Glutamatergic neuron (in vitro differentiated cells): ENCODE measurements at regions not wholly inside any gene's neighbourhood (a gene's known extent, or its start where the extent isn't known, plus 50 kb on each side); places are given as distances from the start of the nearest gene placed in this dataset.
"Not testable (repeated sequence)": the region's sequence is repeated elsewhere in the genome, so short reads cannot be mapped to it uniquely, and the experiment has no call there.

Experiments used
- DNase-seq: peaks from one replicate; pipeline ENCODE4 v3.0.0; 2022
- H3K27ac Mint-ChIP-seq: one replicate; pipeline ENCODE4 v1.8.0; 2020; ENCODE audit warnings: mild to moderate bottlenecking, mixed read lengths, inconsistent platforms; ENCODE audit not compliant: unreplicated experiment
- H3K27me3 Mint-ChIP-seq: one replicate; pipeline ENCODE4 v1.8.0; 2020; ENCODE audit warnings: mild to moderate bottlenecking, moderate library complexity, mixed read lengths, inconsistent platforms; ENCODE audit not compliant: unreplicated experiment
- H3K36me3 Mint-ChIP-seq: one replicate; pipeline ENCODE4 v1.8.0; 2020; ENCODE audit warnings: mild to moderate bottlenecking, mixed read lengths, inconsistent platforms; ENCODE audit not compliant: unreplicated experiment
- H3K4me1 Mint-ChIP-seq: one replicate; pipeline ENCODE4 v1.8.0; 2020; ENCODE audit warnings: mild to moderate bottlenecking, low read depth, mixed read lengths, inconsistent platforms; ENCODE audit not compliant: unreplicated experiment
- H3K4me3 Mint-ChIP-seq: one replicate; pipeline ENCODE4 v1.8.0; 2020; ENCODE audit warnings: mild to moderate bottlenecking, mixed read lengths, inconsistent platforms; ENCODE audit not compliant: unreplicated experiment
- H3K9me3 Mint-ChIP-seq: one replicate; pipeline ENCODE4 v1.8.0; 2020; ENCODE audit warnings: mild to moderate bottlenecking, moderate library complexity, mixed read lengths, inconsistent platforms; ENCODE audit not compliant: unreplicated experiment
- TF ChIP-seq, protein P1 (sequence below): fragments of 200-600 bp; sonication (generic); IDR thresholded peaks from one replicate; pipeline ENCODE4 v1.5.0; 2021; ENCODE audit not compliant: partially characterized antibody, unreplicated experiment

DNA sequence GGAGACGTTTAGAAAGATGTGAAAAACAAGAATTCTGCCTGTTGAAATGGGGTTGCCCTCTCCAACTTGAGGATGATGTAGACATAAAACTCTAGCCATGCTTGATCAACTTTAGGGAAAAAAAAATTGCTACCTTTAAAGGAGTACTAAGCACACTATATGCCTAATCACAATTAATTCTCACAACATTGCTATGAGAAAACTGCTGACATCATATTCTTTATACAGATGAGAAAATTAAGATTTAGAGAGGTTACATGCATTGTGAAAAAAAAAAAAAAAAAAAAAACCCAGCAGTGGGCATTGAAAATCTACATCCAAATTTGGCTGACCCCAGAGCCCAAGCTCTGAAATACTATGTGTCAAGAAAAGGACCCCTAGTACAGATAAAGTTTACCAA is 617.2 kb upstream of the ADGRL2 start:
- no peak for DNase-seq
- Mint-ChIP-seq H3K4me1 (no peaks in the 10 kb centered on the region), H3K27ac (no peak overlapping the region), H3K9me3 (no peaks in the 10 kb centered on the region), H3K4me3 (no peak overlapping the region), H3K27me3 (no peaks in the 10 kb centered on the region), H3K36me3 (no peaks in the 10 kb centered on the region)
- TF ChIP-seq, protein P1, sequence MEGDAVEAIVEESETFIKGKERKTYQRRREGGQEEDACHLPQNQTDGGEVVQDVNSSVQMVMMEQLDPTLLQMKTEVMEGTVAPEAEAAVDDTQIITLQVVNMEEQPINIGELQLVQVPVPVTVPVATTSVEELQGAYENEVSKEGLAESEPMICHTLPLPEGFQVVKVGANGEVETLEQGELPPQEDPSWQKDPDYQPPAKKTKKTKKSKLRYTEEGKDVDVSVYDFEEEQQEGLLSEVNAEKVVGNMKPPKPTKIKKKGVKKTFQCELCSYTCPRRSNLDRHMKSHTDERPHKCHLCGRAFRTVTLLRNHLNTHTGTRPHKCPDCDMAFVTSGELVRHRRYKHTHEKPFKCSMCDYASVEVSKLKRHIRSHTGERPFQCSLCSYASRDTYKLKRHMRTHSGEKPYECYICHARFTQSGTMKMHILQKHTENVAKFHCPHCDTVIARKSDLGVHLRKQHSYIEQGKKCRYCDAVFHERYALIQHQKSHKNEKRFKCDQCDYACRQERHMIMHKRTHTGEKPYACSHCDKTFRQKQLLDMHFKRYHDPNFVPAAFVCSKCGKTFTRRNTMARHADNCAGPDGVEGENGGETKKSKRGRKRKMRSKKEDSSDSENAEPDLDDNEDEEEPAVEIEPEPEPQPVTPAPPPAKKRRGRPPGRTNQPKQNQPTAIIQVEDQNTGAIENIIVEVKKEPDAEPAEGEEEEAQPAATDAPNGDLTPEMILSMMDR: no peak

DNA sequence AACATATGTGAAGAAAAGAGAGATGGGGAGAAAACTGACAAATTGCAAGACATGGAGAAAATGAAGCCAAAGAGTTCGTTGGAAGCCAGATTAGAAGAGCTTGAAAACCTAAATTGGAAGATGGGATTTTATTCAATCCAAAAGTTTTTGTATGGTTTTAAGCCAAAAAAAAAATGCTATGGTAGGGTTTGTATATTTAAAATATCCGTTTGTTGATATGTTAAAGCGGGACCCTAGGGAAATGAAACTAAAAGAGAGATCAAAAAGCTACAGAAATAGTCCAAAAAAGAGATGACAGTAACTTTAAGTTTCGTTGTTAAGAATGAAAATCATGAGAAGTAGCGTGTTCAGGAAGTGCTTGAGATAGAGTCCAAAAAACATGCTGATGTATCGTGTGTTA is 617.7 kb upstream of the ADGRL2 start:
- H3K4me1 Mint-ChIP-seq: no peaks in the 10 kb centered on the region
- DNase-seq: no peak
- no peaks in the 10 kb centered on the region for H3K27me3 Mint-ChIP-seq
- TF ChIP-seq, protein P1: no peak
- H3K9me3 Mint-ChIP-seq: no peaks in the 10 kb centered on the region
- no peak overlapping the region for H3K27ac Mint-ChIP-seq
- no peaks in the 10 kb centered on the region for H3K36me3 Mint-ChIP-seq
- H3K4me3 Mint-ChIP-seq: no peak overlapping the region

DNA sequence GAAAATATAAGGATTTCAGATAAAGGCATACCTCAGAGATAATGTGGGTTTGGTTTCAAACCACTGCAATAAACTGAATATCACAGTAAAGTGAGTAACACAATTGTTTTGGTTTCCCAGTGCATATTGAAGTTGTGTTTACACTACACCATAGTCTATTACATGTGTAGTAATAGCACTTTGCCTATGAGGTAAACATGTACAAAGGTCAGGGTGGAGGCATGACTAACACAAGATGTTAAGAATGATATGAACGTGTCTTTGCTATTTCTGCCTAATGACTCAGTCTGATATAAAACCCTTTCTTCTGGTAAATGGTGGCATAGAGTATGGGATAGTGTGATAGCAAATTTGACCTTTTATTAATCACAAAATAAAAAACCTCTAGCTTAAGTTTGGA is 621.5 kb upstream of the ADGRL2 start:
- DNase-seq: no peak
- no peaks in the 10 kb centered on the region for H3K36me3 Mint-ChIP-seq
- H3K4me3 Mint-ChIP-seq: no peak overlapping the region
- TF ChIP-seq, protein P1: no peak
- no peaks in the 10 kb centered on the region for H3K4me1 Mint-ChIP-seq
- H3K27me3 Mint-ChIP-seq: no peaks in the 10 kb centered on the region
- H3K9me3 Mint-ChIP-seq: no peaks in the 10 kb centered on the region
- no peak overlapping the region for H3K27ac Mint-ChIP-seq

DNA sequence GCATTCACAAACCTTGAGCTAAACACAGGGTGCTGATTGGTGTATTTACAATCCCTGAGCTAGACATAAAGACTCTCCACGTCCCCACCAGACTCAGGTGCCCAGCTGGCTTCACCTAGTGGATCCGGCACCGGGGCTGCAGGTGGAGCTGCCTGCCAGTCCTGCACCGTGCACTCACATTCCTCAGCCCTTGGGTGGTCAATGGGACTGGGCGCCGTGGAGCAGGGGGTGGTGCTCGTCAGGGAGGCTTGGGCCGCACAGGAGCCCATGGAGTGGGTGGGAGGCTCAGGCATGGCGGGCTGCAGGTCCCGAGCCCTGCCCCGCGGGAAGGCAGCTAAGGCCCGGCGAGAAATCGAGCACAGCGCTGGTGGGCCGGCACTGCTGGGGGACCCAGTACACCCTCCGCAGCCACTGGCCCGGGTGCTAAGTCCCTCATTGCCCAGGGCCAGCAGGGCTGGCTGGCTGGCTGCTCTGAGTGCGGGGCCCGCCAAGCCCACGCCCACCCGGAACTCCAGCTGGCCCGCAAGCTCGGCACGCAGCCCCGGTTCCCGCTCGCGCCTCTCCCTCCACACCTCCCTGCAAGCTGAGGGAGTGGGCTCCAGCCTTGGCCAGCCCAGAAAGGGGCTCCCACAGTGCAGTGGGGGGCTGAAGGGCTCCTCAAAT is 622.2 kb upstream of the ADGRL2 start:
- not testable (repeated sequence) for H3K4me3 Mint-ChIP-seq, H3K27me3 Mint-ChIP-seq, DNase-seq, H3K36me3 Mint-ChIP-seq, H3K9me3 Mint-ChIP-seq, H3K4me1 Mint-ChIP-seq, H3K27ac Mint-ChIP-seq

DNA sequence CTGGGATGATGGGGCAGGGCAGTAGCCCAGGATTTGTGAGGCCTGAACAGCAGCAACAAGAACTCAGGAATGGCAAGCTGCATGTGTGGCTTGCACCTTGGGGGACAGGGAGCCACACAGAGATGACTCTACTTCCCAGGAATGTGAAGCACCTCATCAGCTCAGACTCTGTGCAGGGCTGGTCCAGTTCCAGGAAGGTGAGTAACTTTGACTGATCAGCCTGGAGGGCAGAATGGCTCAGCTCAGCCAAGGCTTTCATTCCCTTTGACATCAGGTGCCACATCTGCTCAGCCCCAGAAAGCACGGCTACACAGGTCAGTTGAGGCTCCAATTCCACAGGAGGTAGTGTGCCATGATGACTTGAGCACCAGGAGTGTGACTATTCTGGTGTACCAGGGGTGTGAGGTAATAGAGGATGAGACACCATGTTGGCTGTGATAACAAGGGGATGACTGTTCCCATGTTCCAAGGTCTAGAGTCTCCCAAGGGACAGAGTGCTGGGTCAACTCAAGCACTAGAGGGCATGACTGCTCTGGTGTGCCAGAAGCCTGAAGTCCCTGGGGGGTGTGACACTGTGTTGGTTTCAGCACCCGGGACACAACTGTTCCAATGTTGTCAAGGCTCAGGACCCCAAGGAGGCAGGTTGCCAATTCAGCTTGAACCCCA is 625.8 kb upstream of the ADGRL2 start:
- Mint-ChIP-seq H3K36me3 (no peaks in the 10 kb centered on the region), H3K4me1 (no peaks in the 10 kb centered on the region), H3K27me3 (no peaks in the 10 kb centered on the region), H3K9me3 (peaks cover 4% of the 10 kb centered on the region), H3K27ac (no peak overlapping the region), H3K4me3 (no peak overlapping the region)
- no peak for DNase-seq
- TF ChIP-seq, protein P1: no peak
